ENCODE measurements at regions not wholly inside any gene's neighbourhood (a gene's known extent, or its start where the extent isn't known, plus 50 kb on each side); places are given as distances from the start of the nearest gene placed in this dataset.
A peak's percentile ranks its signal among the peaks of the same experiment; 100 is the strongest.

- H3K4me2 ChIP-seq (ENCODE audit: extremely low read depth, insufficient read depth, low read length), result no peak overlapping the region
- H3K27ac ChIP-seq (ENCODE audit: insufficient read depth, low read length), result no peak overlapping the region
- H2AFZ ChIP-seq (ENCODE audit: low read length), result no peak overlapping the region
- H3K79me2 ChIP-seq (ENCODE audit: control insufficient read depth, insufficient read depth, low read length), result no peaks in the 10 kb centered on the region
- H3K36me3 ChIP-seq (ENCODE audit: control insufficient read depth, insufficient read depth, low read length), result no peaks in the 10 kb centered on the region
- TF ChIP-seq, protein P1, sequence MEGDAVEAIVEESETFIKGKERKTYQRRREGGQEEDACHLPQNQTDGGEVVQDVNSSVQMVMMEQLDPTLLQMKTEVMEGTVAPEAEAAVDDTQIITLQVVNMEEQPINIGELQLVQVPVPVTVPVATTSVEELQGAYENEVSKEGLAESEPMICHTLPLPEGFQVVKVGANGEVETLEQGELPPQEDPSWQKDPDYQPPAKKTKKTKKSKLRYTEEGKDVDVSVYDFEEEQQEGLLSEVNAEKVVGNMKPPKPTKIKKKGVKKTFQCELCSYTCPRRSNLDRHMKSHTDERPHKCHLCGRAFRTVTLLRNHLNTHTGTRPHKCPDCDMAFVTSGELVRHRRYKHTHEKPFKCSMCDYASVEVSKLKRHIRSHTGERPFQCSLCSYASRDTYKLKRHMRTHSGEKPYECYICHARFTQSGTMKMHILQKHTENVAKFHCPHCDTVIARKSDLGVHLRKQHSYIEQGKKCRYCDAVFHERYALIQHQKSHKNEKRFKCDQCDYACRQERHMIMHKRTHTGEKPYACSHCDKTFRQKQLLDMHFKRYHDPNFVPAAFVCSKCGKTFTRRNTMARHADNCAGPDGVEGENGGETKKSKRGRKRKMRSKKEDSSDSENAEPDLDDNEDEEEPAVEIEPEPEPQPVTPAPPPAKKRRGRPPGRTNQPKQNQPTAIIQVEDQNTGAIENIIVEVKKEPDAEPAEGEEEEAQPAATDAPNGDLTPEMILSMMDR (conservative IDR thresholded peaks at IDR 0.05 in 1 of 2, IDR thresholded peaks at IDR 0.05 in 1 of 2; ENCODE audit: low read depth in 1 of 2, low read length in 2 of 2), result no peak
- no peak for TF ChIP-seq EZH2 (IDR thresholded peaks at IDR 0.05; ENCODE audit: low read length, missing control alignments)
- no peaks in the 10 kb centered on the region for H3K9me3 ChIP-seq (ENCODE audit: control insufficient read depth, insufficient read depth, low read depth, low read length)
- H3K4me1 ChIP-seq (ENCODE audit: control insufficient read depth, extremely low read depth, insufficient read depth, low read length), result no peaks in the 10 kb centered on the region
- no peak overlapping the region for H3K4me3 ChIP-seq (replicated peaks in 1 of 4; ENCODE audit: control extremely low read depth in 1 of 4, insufficient read depth in 1 of 4, low read depth in 3 of 4, low read length in 4 of 4)
- DNase-seq (ENCODE audit: low read depth in 2 of 2), result no peak
- no peak overlapping the region for H3K9ac ChIP-seq (ENCODE audit: insufficient read depth, low read length)
- H4K20me1 ChIP-seq (ENCODE audit: control insufficient read depth, extremely low read depth, insufficient read depth, low read length), result no peaks in the 10 kb centered on the region
- H3K27me3 ChIP-seq (ENCODE audit: control insufficient read depth, insufficient read depth, low read length), result no peaks in the 10 kb centered on the region
These were observed 337.6 kb downstream of the STIM2 start for GRCh38 chr4:27198246-27198645.

GRCh38 chr4:27198971-27199370, 338.3 kb downstream of the STIM2 start:
- no peaks in the 10 kb centered on the region for H3K79me2 ChIP-seq (ENCODE audit: control insufficient read depth, insufficient read depth, low read length)
- H3K9ac ChIP-seq (ENCODE audit: insufficient read depth, low read length), result no peak overlapping the region
- no peaks in the 10 kb centered on the region for H3K9me3 ChIP-seq (ENCODE audit: control insufficient read depth, insufficient read depth, low read depth, low read length)
- TF ChIP-seq, protein P1 (conservative IDR thresholded peaks at IDR 0.05 in 1 of 2, IDR thresholded peaks at IDR 0.05 in 1 of 2; ENCODE audit: low read depth in 1 of 2, low read length in 2 of 2), result no peak
- no peak overlapping the region for H2AFZ ChIP-seq (ENCODE audit: low read length)
- no peak overlapping the region for H3K4me2 ChIP-seq (ENCODE audit: extremely low read depth, insufficient read depth, low read length)
- H3K36me3 ChIP-seq (ENCODE audit: control insufficient read depth, insufficient read depth, low read length), result no peaks in the 10 kb centered on the region
- H3K27me3 ChIP-seq (ENCODE audit: control insufficient read depth, insufficient read depth, low read length), result no peaks in the 10 kb centered on the region
- no peak overlapping the region for H3K27ac ChIP-seq (ENCODE audit: insufficient read depth, low read length)
- H3K4me3 ChIP-seq (replicated peaks in 1 of 4; ENCODE audit: control extremely low read depth in 1 of 4, insufficient read depth in 1 of 4, low read depth in 3 of 4, low read length in 4 of 4), result no peak overlapping the region
- DNase-seq (ENCODE audit: low read depth in 2 of 2), result no peak
- H4K20me1 ChIP-seq (ENCODE audit: control insufficient read depth, extremely low read depth, insufficient read depth, low read length), result no peaks in the 10 kb centered on the region
- no peaks in the 10 kb centered on the region for H3K4me1 ChIP-seq (ENCODE audit: control insufficient read depth, extremely low read depth, insufficient read depth, low read length)

GRCh38 chr4:27206009-27206408, 345.4 kb downstream of the STIM2 start:
- Histone ChIP-seq H3K4me2 (ENCODE audit: extremely low read depth, insufficient read depth, low read length) (no peak overlapping the region), H3K9me3 (ENCODE audit: control insufficient read depth, insufficient read depth, low read depth, low read length) (no peaks in the 10 kb centered on the region), H3K4me3 (replicated peaks in 1 of 4; ENCODE audit: control extremely low read depth in 1 of 4, insufficient read depth in 1 of 4, low read depth in 3 of 4, low read length in 4 of 4) (no peak overlapping the region), H3K36me3 (ENCODE audit: control insufficient read depth, insufficient read depth, low read length) (no peaks in the 10 kb centered on the region), H3K9ac (ENCODE audit: insufficient read depth, low read length) (no peak overlapping the region), H3K27me3 (ENCODE audit: control insufficient read depth, insufficient read depth, low read length) (no peaks in the 10 kb centered on the region), H3K79me2 (ENCODE audit: control insufficient read depth, insufficient read depth, low read length) (no peaks in the 10 kb centered on the region), H4K20me1 (ENCODE audit: control insufficient read depth, extremely low read depth, insufficient read depth, low read length) (no peaks in the 10 kb centered on the region), H3K27ac (ENCODE audit: insufficient read depth, low read length) (no peak overlapping the region), H2AFZ (ENCODE audit: low read length) (no peak overlapping the region), H3K4me1 (ENCODE audit: control insufficient read depth, extremely low read depth, insufficient read depth, low read length) (no peaks in the 10 kb centered on the region)
- no peak for TF ChIP-seq EZH2 (IDR thresholded peaks at IDR 0.05; ENCODE audit: low read length, missing control alignments)
- TF ChIP-seq, protein P1 (conservative IDR thresholded peaks at IDR 0.05 in 1 of 2, IDR thresholded peaks at IDR 0.05 in 1 of 2; ENCODE audit: low read depth in 1 of 2, low read length in 2 of 2), result no peak
- peak in 1 of 2 donors; percentile 59 for DNase-seq (ENCODE audit: low read depth in 2 of 2)

Measured in fibroblast of lung (primary cell).